Neural crest cell (in vitro differentiated cells): ENCODE measurements at regions not wholly inside any gene's neighbourhood (a gene's known extent, or its start where the extent isn't known, plus 50 kb on each side); places are given as distances from the start of the nearest gene placed in this dataset.

Experiments used
- DNase-seq: peaks from one replicate; pipeline ENCODE4 v3.0.0; 2021; ENCODE audit warnings: low read depth, mixed read lengths, low spot score
- H3K27ac Mint-ChIP-seq: one replicate; pipeline ENCODE4 v1.8.0; 2021; ENCODE audit warnings: mild to moderate bottlenecking, mixed read lengths; ENCODE audit not compliant: unreplicated experiment
- H3K27me3 Mint-ChIP-seq: 2 replicates; pipeline ENCODE4 v1.8.0; 2021; ENCODE audit warnings: low read depth, mild to moderate bottlenecking, mixed read lengths
- H3K36me3 Mint-ChIP-seq: 2 replicates; pipeline ENCODE4 v1.8.0; 2021; ENCODE audit warnings: low read depth, mild to moderate bottlenecking, mixed read lengths
- H3K4me1 Mint-ChIP-seq: 2 replicates; pipeline ENCODE4 v1.8.0; 2021; ENCODE audit warnings: mixed read lengths
- H3K4me3 Mint-ChIP-seq: one replicate; pipeline ENCODE4 v1.8.0; 2021; ENCODE audit warnings: mild to moderate bottlenecking, mixed read lengths
- H3K9me3 Mint-ChIP-seq: 2 replicates; pipeline ENCODE4 v1.8.0; 2021; ENCODE audit warnings: mixed read lengths
- CTCF ChIP-seq: fragments of 200-600 bp; sonication (generic); conservative IDR thresholded peaks from 2 replicates; pipeline ENCODE4 v1.5.0; 2021; ENCODE audit warnings: antibody characterized with exemption, mild to moderate bottlenecking

GRCh38 chr1:68332041-68332440 lies 99.7 kb upstream of the WLS start:
- no peaks in the 10 kb centered on the region for H3K27me3 Mint-ChIP-seq
- no peak overlapping the region for H3K27ac Mint-ChIP-seq
- no peaks in the 10 kb centered on the region for H3K36me3 Mint-ChIP-seq
- peaks cover 8% of the 10 kb centered on the region for H3K9me3 Mint-ChIP-seq
- H3K4me1 Mint-ChIP-seq = peaks cover 19% of the 10 kb centered on the region
- no peak for DNase-seq
- no peak for TF ChIP-seq CTCF
- no peak overlapping the region for H3K4me3 Mint-ChIP-seq

- H3K4me3 Mint-ChIP-seq = no peak overlapping the region
- DNase-seq = no peak
- H3K9me3 Mint-ChIP-seq = peaks cover 8% of the 10 kb centered on the region
- H3K27ac Mint-ChIP-seq = no peak overlapping the region
- H3K4me1 Mint-ChIP-seq = peaks cover 19% of the 10 kb centered on the region
- H3K27me3 Mint-ChIP-seq = no peaks in the 10 kb centered on the region
- TF ChIP-seq CTCF = no peak
- no peaks in the 10 kb centered on the region for H3K36me3 Mint-ChIP-seq
Measured at GRCh38 chr1:68331117-68331865, 99.0 kb upstream of the WLS start.

GRCh38 chr1:68330391-68330790 lies 98.1 kb upstream of the WLS start:
- H3K9me3 Mint-ChIP-seq = peaks cover 8% of the 10 kb centered on the region
- H3K36me3 Mint-ChIP-seq = no peaks in the 10 kb centered on the region
- no peak overlapping the region for H3K4me3 Mint-ChIP-seq
- no peak for TF ChIP-seq CTCF
- H3K4me1 Mint-ChIP-seq = peaks cover 19% of the 10 kb centered on the region
- H3K27ac Mint-ChIP-seq = peak overlapping the region; percentile 21
- no peak for DNase-seq
- H3K27me3 Mint-ChIP-seq = no peaks in the 10 kb centered on the region

GRCh38 chr1:68329096-68329835 lies 96.9 kb upstream of the WLS start:
- H3K27me3 Mint-ChIP-seq = no peaks in the 10 kb centered on the region
- peak overlapping the region; percentile 44 for H3K27ac Mint-ChIP-seq

GRCh38 chr1:68328490-68328889 lies 96.2 kb upstream of the WLS start:
- Mint-ChIP-seq H3K4me1 (peaks cover 19% of the 10 kb centered on the region), H3K9me3 (peaks cover 8% of the 10 kb centered on the region), H3K27me3 (no peaks in the 10 kb centered on the region), H3K4me3 (no peak overlapping the region), H3K27ac (no peak overlapping the region), H3K36me3 (no peaks in the 10 kb centered on the region)
- DNase-seq = no peak
- no peak for TF ChIP-seq CTCF

More at GRCh38 chr1:68329096-68329835, 96.9 kb upstream of the WLS start:
- Mint-ChIP-seq H3K36me3 (no peaks in the 10 kb centered on the region), H3K9me3 (peaks cover 8% of the 10 kb centered on the region), H3K4me3 (no peak overlapping the region), H3K4me1 (peaks cover 19% of the 10 kb centered on the region)
- TF ChIP-seq CTCF = no peak
- DNase-seq = no peak
